WERI-Rb-1 (cell line): ENCODE measurements at regions not wholly inside any gene's neighbourhood (a gene's known extent, or its start where the extent isn't known, plus 50 kb on each side); places are given as distances from the start of the nearest gene placed in this dataset.

Experiments
- DNase-seq: peaks from one replicate; pipeline ENCODE4 v3.0.0-alpha.2; 2020
- H3K27ac ChIP-seq: fragments of 250-450 bp; sonication (Bioruptor Pico); 2 replicates; pipeline ENCODE4 v1.5.1; 2020; ENCODE audit warnings: mild to moderate bottlenecking, moderate library complexity
- H3K27me3 ChIP-seq: fragments of 250-450 bp; sonication (Bioruptor Pico); 2 replicates; pipeline ENCODE4 v1.5.1; 2021; ENCODE audit warnings: mild to moderate bottlenecking, low read depth, moderate library complexity; ENCODE audit not compliant: insufficient read depth, severe bottlenecking
- H3K36me3 ChIP-seq: fragments of 250-450 bp; sonication (Bioruptor Pico); 2 replicates; pipeline ENCODE4 v1.5.1; 2020; ENCODE audit warnings: mild to moderate bottlenecking, moderate library complexity
- H3K4me3 ChIP-seq: 2 replicates; pipeline ENCODE4 v1.5.1; 2011; ENCODE audit warnings: low read depth, mild to moderate bottlenecking, control low read depth, low read length
- H3K9me3 ChIP-seq: fragments of 250-450 bp; sonication (Bioruptor Pico); 2 replicates; pipeline ENCODE4 v1.5.1; 2021; ENCODE audit warnings: mild to moderate bottlenecking, moderate library complexity; ENCODE audit not compliant: severe bottlenecking
- TF ChIP-seq, protein P1 (sequence below): IDR thresholded peaks from 2 replicates; pipeline ENCODE4 v1.5.1; 2011; ENCODE audit warnings: low read depth, mild to moderate bottlenecking, control low read depth, inconsistent platforms, low read length

DNA sequence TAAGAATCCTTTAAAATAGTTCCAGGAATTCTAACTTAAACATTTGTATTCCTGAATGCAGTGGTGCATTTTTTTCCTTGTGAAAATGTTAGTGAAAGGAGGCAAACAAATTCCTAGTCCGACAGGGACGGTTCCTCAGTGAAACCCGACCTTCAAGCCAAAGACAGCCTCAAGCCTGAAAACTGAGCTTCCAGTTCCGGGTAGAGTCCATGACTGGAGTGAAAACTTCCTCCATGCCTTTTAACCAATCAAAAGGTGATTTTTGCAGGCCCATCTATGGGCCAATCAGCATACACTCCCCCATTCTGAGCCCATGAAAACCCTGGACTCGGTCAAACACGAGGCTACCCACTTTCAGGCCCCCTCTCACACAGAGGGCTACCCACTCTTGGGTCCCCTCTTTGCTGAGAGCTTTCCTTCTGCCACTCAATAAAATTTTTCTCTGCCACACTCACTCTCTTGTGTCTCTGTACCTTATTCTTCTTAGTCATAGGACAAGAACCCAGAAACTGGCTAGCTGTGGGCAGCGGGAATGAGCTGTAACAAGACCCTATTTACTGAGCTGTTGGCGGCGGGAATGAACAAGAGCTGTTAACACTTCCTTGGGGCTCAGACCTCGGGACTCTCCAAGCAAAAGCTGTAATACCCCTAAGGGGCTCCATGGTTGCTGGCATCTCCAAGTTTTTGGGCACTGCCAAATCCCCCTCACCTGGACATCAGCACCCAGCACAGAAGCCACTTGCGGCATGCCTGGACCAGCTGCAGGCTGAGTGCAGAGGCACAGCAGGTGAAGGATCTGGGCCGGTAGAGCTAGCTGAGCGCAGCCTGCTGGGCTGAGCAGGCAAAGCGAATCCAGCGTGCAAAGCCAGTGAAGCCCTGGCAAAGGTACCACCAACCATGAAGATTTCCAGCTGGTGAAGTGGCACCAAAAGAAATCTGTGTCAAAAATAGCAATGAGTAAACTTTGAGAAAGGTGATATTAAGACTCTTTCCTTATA, 598.8 kb downstream of the MCTP2 start:
- Histone ChIP-seq H3K27me3 (peaks cover 56% of the 10 kb centered on the region), H3K36me3 (no peaks in the 10 kb centered on the region), H3K9me3 (no peaks in the 10 kb centered on the region), H3K4me3 (no peak overlapping the region), H3K27ac (no peak overlapping the region)
- TF ChIP-seq, protein P1, sequence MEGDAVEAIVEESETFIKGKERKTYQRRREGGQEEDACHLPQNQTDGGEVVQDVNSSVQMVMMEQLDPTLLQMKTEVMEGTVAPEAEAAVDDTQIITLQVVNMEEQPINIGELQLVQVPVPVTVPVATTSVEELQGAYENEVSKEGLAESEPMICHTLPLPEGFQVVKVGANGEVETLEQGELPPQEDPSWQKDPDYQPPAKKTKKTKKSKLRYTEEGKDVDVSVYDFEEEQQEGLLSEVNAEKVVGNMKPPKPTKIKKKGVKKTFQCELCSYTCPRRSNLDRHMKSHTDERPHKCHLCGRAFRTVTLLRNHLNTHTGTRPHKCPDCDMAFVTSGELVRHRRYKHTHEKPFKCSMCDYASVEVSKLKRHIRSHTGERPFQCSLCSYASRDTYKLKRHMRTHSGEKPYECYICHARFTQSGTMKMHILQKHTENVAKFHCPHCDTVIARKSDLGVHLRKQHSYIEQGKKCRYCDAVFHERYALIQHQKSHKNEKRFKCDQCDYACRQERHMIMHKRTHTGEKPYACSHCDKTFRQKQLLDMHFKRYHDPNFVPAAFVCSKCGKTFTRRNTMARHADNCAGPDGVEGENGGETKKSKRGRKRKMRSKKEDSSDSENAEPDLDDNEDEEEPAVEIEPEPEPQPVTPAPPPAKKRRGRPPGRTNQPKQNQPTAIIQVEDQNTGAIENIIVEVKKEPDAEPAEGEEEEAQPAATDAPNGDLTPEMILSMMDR = no peak
- DNase-seq = no peak

DNA sequence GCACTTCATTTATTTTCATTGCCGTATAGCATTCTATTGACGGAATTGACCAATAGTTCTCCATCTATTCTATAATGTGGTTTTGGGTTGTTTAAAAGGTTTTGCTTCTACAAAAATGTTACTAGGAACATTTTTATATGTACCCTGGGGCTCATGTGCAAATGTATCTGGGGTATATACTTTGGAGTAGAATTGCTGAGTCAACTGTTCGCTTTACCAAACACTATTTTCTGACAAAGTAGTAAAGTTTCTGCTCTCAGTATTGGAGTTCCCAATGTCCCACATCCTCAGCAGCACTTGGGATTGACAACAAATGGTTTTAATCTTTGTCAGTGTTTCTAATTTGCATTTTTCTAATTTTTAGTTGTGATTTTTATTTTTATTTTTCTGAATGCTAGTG, 602.6 kb downstream of the MCTP2 start:
- H3K9me3 ChIP-seq = no peaks in the 10 kb centered on the region
- DNase-seq = no peak
- no peak overlapping the region for H3K27ac ChIP-seq
- H3K4me3 ChIP-seq = no peak overlapping the region
- TF ChIP-seq, protein P1 = no peak
- peaks cover 40% of the 10 kb centered on the region for H3K27me3 ChIP-seq
- H3K36me3 ChIP-seq = no peaks in the 10 kb centered on the region

DNA sequence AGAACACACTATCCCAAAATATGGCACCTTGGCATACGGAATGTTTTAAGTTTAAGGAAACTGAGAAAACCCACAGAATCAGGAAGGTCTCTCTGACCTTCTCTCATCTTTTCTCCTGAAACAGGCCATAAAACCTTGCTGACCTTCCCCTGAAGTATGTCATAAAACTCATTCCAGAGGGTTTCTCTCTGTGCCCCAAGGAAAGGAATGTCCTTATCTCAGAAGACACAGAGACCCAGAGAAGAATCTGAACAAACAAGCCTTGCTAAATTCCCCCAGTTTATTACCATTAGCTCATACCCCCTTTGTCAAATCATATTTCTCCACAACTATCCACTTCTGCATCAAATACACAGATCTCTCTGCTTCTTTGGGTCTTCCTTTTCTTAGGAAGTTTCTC, 603.1 kb downstream of the MCTP2 start:
- H3K9me3 ChIP-seq = no peaks in the 10 kb centered on the region
- no peak overlapping the region for H3K27ac ChIP-seq
- H3K4me3 ChIP-seq = no peak overlapping the region
- no peak for DNase-seq
- TF ChIP-seq, protein P1 = no peak
- H3K27me3 ChIP-seq = peaks cover 36% of the 10 kb centered on the region
- no peaks in the 10 kb centered on the region for H3K36me3 ChIP-seq

DNA sequence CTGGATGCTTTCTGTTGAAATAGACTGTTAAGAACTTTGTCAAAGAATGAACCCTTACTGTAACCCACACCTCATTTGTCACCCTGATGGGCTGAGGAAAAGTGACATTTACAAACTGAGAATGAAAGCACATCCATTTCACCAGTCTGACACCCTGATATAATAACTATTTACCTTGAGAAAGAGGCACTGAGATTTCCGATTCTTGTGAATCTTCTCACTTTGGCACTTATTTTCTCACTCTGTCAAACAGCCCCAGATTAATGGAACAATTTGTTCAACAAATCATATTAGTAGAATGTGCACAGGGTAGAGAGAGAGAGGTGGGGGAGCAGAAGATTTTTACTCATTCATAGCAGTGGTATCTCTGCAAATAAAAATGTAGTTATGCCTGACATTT, 606.9 kb downstream of the MCTP2 start:
- no peak overlapping the region for H3K27ac ChIP-seq
- TF ChIP-seq, protein P1 = no peak
- no peak for DNase-seq
- H3K27me3 ChIP-seq = peaks cover 35% of the 10 kb centered on the region
- no peaks in the 10 kb centered on the region for H3K9me3 ChIP-seq
- no peaks in the 10 kb centered on the region for H3K36me3 ChIP-seq
- H3K4me3 ChIP-seq = no peak overlapping the region

DNA sequence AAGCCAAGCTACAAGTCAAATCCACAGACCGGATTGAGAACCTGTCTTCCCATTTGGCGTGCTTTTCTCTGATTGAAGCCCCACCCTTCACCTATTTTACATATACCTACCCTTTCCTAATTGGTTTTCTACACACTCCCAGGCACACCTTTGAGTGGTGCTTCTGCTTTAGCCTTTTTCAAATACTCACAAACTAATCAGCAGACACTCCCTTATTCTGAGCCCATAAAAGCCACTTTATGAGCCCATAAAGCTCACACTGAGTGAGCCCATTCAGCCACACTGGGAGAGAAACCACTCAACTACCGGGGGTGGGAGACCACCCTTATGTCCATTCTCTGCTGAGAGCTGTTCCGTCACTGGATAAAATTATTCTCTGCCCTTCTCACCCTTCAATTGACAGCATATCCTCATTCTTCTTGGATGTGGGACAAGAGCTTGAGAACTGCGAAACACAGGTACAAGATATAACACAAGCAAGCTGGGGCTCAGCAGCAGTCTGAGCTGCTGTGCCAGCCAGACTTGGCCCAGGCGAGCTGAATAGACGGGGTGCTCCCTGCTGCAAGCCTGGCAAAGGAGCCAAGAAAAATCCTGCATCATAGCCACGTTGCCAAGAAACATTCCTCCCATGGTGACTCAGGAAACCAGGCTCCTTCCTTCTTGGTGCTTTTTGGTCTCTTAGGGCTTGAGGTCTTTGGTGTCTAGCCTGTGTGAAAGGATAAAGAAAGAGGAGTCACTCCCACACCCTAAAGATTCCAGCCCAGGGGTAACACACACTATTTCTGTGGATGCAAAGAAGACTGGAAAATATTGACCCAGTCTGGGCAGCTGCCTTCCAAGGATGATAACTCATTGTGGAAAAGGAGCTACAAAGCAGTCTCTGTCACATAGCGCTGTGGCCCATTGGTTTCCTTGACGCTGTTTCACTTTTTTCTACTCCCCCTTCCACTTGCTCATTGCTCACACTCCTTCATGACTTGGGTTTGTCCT, 609.7 kb downstream of the MCTP2 start:
- no peak for DNase-seq
- TF ChIP-seq, protein P1 = no peak
- no peaks in the 10 kb centered on the region for H3K36me3 ChIP-seq
- H3K27me3 ChIP-seq = peaks cover 41% of the 10 kb centered on the region
- no peaks in the 10 kb centered on the region for H3K9me3 ChIP-seq
- no peak overlapping the region for H3K4me3 ChIP-seq
- no peak overlapping the region for H3K27ac ChIP-seq
